GM18873 (cell line): ENCODE measurements at regions not wholly inside any gene's neighbourhood (a gene's known extent, or its start where the extent isn't known, plus 50 kb on each side); places are given as distances from the start of the nearest gene placed in this dataset.
"Not testable (repeated sequence)": the region's sequence is repeated elsewhere in the genome, so short reads cannot be mapped to it uniquely, and the experiment has no call there.

ENCODE experiments used
- ATAC-seq: cut with Tn5 transposase; IDR thresholded peaks from one replicate; pipeline ENCODE4 v1.9.1; 2021; ENCODE audit warnings: mild to moderate bottlenecking, moderate library complexity, moderate number of reproducible peaks; ENCODE audit not compliant: unreplicated experiment, low FRiP score

GRCh38 chr5:87030699-87031098 lies 237.0 kb upstream of the RASA1 start:
- no peak for ATAC-seq

- ATAC-seq = no peak
These were observed 233.1 kb upstream of the RASA1 start for GRCh38 chr5:87034557-87034956.

- ATAC-seq = no peak
These were observed 225.1 kb upstream of the RASA1 start for GRCh38 chr5:87042554-87042953.

- ATAC-seq = no peak
These were observed 219.5 kb upstream of the RASA1 start for GRCh38 chr5:87048156-87048555.

GRCh38 chr5:87049012-87049411 lies 218.7 kb upstream of the RASA1 start:
- ATAC-seq = not testable (repeated sequence)

- no peak for ATAC-seq
These were observed 216.1 kb upstream of the RASA1 start for GRCh38 chr5:87051502-87052113.

GRCh38 chr5:87053146-87053545 lies 214.5 kb upstream of the RASA1 start:
- no peak for ATAC-seq

GRCh38 chr5:87054821-87055220 lies 212.9 kb upstream of the RASA1 start:
- no peak for ATAC-seq

- ATAC-seq = no peak
These were observed 206.6 kb upstream of the RASA1 start for GRCh38 chr5:87061046-87061445.

- no peak for ATAC-seq
These were observed 198.4 kb upstream of the RASA1 start for GRCh38 chr5:87069311-87069710.

- ATAC-seq = peak; percentile 42
These were observed 197.6 kb upstream of the RASA1 start for GRCh38 chr5:87069974-87070608.

- no peak for ATAC-seq
These were observed 193.6 kb upstream of the RASA1 start for GRCh38 chr5:87074072-87074471.

- peak; percentile 94 for ATAC-seq
These were observed 192.6 kb upstream of the RASA1 start for GRCh38 chr5:87074934-87075541.

GRCh38 chr5:87076411-87076810 lies 191.3 kb upstream of the RASA1 start:
- ATAC-seq = no peak

GRCh38 chr5:87076931-87077330 lies 190.8 kb upstream of the RASA1 start:
- ATAC-seq = no peak

- ATAC-seq = no peak
These were observed 188.5 kb upstream of the RASA1 start for GRCh38 chr5:87079219-87079618.

- ATAC-seq = no peak
These were observed 186.7 kb upstream of the RASA1 start for GRCh38 chr5:87081016-87081415.

GRCh38 chr5:87081511-87082372 lies 185.9 kb upstream of the RASA1 start:
- ATAC-seq = peak; percentile 84

GRCh38 chr5:87094347-87094746 lies 173.3 kb upstream of the RASA1 start:
- ATAC-seq = no peak

GRCh38 chr5:87094833-87095232 lies 172.8 kb upstream of the RASA1 start:
- ATAC-seq = no peak

- no peak for ATAC-seq
These were observed 171.9 kb upstream of the RASA1 start for GRCh38 chr5:87095787-87096186.
